ENCODE measurements at regions not wholly inside any gene's neighbourhood (a gene's known extent, or its start where the extent isn't known, plus 50 kb on each side); places are given as distances from the start of the nearest gene placed in this dataset.

GRCh38 chr1:101452825-101453224 lies 216.0 kb downstream of the S1PR1 start:
- CTCF ChIA-PET: no interaction called here

GRCh38 chr1:101453844-101454243 lies 217.0 kb downstream of the S1PR1 start:
- Histone ChIP-seq H3K4me1 (no peaks in the 10 kb centered on the region), H3K4me2 (no peak overlapping the region), H3K27ac (no peak overlapping the region), H3K9me3 (no peaks in the 10 kb centered on the region), H3K4me3 (no peak overlapping the region)
- ChIA-PET POLR2A (no interaction called here), CTCF (no interaction called here)
- no peak for ATAC-seq
- no peak for TF ChIP-seq ZC3H11A (IDR thresholded peaks at IDR 0.05)
- no peak for TF ChIP-seq ATOH8 (CRISPR knock-in tag; IDR thresholded peaks at IDR 0.05; ENCODE audit: low read depth)
- no peak for TF ChIP-seq POLR2AphosphoS2 (conservative IDR thresholded peaks at IDR 0.05; ENCODE audit: low read length)
- TF ChIP-seq EHF (CRISPR knock-in tag; IDR thresholded peaks at IDR 0.05): no peak
- no peak for TF ChIP-seq NFE2L2 (conservative IDR thresholded peaks at IDR 0.05; ENCODE audit: low read length)
- no peak for TF ChIP-seq KDM1A (IDR thresholded peaks at IDR 0.05; ENCODE audit: low read depth)
- TF ChIP-seq MAX (IDR thresholded peaks at IDR 0.05): no peak
- TF ChIP-seq E2F6 (IDR thresholded peaks at IDR 0.05; ENCODE audit: borderline replicate concordance, low read depth): no peak
- TF ChIP-seq CHD4 (IDR thresholded peaks at IDR 0.05; ENCODE audit: borderline replicate concordance): no peak
- TF ChIP-seq NR3C1 (IDR thresholded peaks at IDR 0.05): no peak
- TF ChIP-seq NPAS2 (CRISPR knock-in tag; IDR thresholded peaks at IDR 0.05; ENCODE audit: borderline replicate concordance): no peak
- no peak for TF ChIP-seq CEBPB (IDR thresholded peaks at IDR 0.05)
- TF ChIP-seq HDAC2 (IDR thresholded peaks at IDR 0.05): no peak
- no peak for TF ChIP-seq HOXA7 (CRISPR knock-in tag; IDR thresholded peaks at IDR 0.05)
- TF ChIP-seq MYC (IDR thresholded peaks at IDR 0.05; ENCODE audit: borderline replicate concordance, low read length): no peak
- no peak for TF ChIP-seq RCOR1 (IDR thresholded peaks at IDR 0.05; ENCODE audit: low read depth, low read length)
- no peak for TF ChIP-seq TP53 (CRISPR knock-in tag; IDR thresholded peaks at IDR 0.05)
- no peak for TF ChIP-seq EP300 (IDR thresholded peaks at IDR 0.05)
- WGBS (ENCODE audit: missing lambda C conversion rate): 8% methylated on average over 1 of the region's 1 CpG
- no peak for FAIRE-seq
- no peak for DNase-seq (ENCODE audit: low read depth in 1 of 2, low spot score in 1 of 2)

More at GRCh38 chr1:101452825-101453224, 216.0 kb downstream of the S1PR1 start:
- POLR2A ChIA-PET: no interaction called here
- WGBS (ENCODE audit: missing lambda C conversion rate): 62% methylated on average over 12 of the region's 12 CpGs
- DNase-seq (ENCODE audit: low read depth in 1 of 2, low spot score in 1 of 2) (no peak), ATAC-seq (no peak), FAIRE-seq (no peak)
- H3K27ac ChIP-seq: no peak overlapping the region
- H3K9me3 ChIP-seq: no peaks in the 10 kb centered on the region
- no peaks in the 10 kb centered on the region for H3K4me1 ChIP-seq
- no peak for TF ChIP-seq HEYL (CRISPR knock-in tag; IDR thresholded peaks at IDR 0.05)
- TF ChIP-seq ZC3H11A (IDR thresholded peaks at IDR 0.05): no peak
- no peak for TF ChIP-seq POLR2A (IDR thresholded peaks at IDR 0.05; ENCODE audit: low read length)
- no peak for TF ChIP-seq ATOH8 (CRISPR knock-in tag; IDR thresholded peaks at IDR 0.05; ENCODE audit: low read depth)
- TF ChIP-seq HOXA7 (CRISPR knock-in tag; IDR thresholded peaks at IDR 0.05): no peak
- TF ChIP-seq FOSL2 (IDR thresholded peaks at IDR 0.05): no peak
- TF ChIP-seq FOSL2 (CRISPR knock-in tag; IDR thresholded peaks at IDR 0.05): no peak
- TF ChIP-seq E2F6 (IDR thresholded peaks at IDR 0.05; ENCODE audit: borderline replicate concordance, low read depth): no peak
- no peak overlapping the region for H3K4me3 ChIP-seq
- H3K4me2 ChIP-seq: no peak overlapping the region

GRCh38 chr1:101455166-101455565 lies 218.3 kb downstream of the S1PR1 start:
- Histone ChIP-seq H3K4me3 (no peak overlapping the region), H3K4me1 (no peaks in the 10 kb centered on the region), H3K9me3 (no peaks in the 10 kb centered on the region), H3K4me2 (no peak overlapping the region), H3K27ac (no peak overlapping the region)
- no peak for TF ChIP-seq ZNF302 (CRISPR knock-in tag; IDR thresholded peaks at IDR 0.05)
- no peak for TF ChIP-seq E2F6 (IDR thresholded peaks at IDR 0.05; ENCODE audit: borderline replicate concordance, low read depth)
- no peak for FAIRE-seq
- WGBS (ENCODE audit: missing lambda C conversion rate): 18% methylated on average over 4 of the region's 4 CpGs
- CTCF ChIA-PET: interaction anchor here (0.9 kb wide), 1 partner anchor 14 kb away, joined by 3 read pairs; no protein-coding TSS in a partner anchor
- no peak for ATAC-seq
- DNase-seq (ENCODE audit: low read depth in 1 of 2, low spot score in 1 of 2): no peak
- POLR2A ChIA-PET: no interaction called here

Data from A549 (cell line).